HG02571 (cell line): ENCODE measurements at regions not wholly inside any gene's neighbourhood (a gene's known extent, or its start where the extent isn't known, plus 50 kb on each side); places are given as distances from the start of the nearest gene placed in this dataset.
"Not testable (repeated sequence)": the region's sequence is repeated elsewhere in the genome, so short reads cannot be mapped to it uniquely, and the experiment has no call there.

Source experiments
- ATAC-seq: cut with Tn5 transposase; IDR thresholded peaks from one replicate; pipeline ENCODE4 v1.9.1; 2021; ENCODE audit warnings: mild to moderate bottlenecking, moderate library complexity; ENCODE audit not compliant: unreplicated experiment

GRCh38 chr1:83406693-83407371 lies 592.1 kb downstream of the TTLL7 start:
- not testable (repeated sequence) for ATAC-seq

- peak; percentile 53 for ATAC-seq
Observed at GRCh38 chr1:83405789-83406188, 593.1 kb downstream of the TTLL7 start.

- not testable (repeated sequence) for ATAC-seq
Observed at GRCh38 chr1:83403500-83403899, 595.4 kb downstream of the TTLL7 start.

GRCh38 chr1:83401146-83401545 lies 597.8 kb downstream of the TTLL7 start:
- ATAC-seq = not testable (repeated sequence)

- ATAC-seq = not testable (repeated sequence)
Observed at GRCh38 chr1:83400173-83400572, 598.8 kb downstream of the TTLL7 start.

GRCh38 chr1:83398125-83398524 lies 600.8 kb downstream of the TTLL7 start:
- not testable (repeated sequence) for ATAC-seq

- not testable (repeated sequence) for ATAC-seq
Observed at GRCh38 chr1:83395130-83395529, 603.8 kb downstream of the TTLL7 start.

- not testable (repeated sequence) for ATAC-seq
Observed at GRCh38 chr1:83386946-83387345, 612.0 kb downstream of the TTLL7 start.

- ATAC-seq = not testable (repeated sequence)
Observed at GRCh38 chr1:83383107-83383506, 615.8 kb downstream of the TTLL7 start.

GRCh38 chr1:83373018-83373417 lies 625.9 kb downstream of the TTLL7 start:
- not testable (repeated sequence) for ATAC-seq

- ATAC-seq = not testable (repeated sequence)
Observed at GRCh38 chr1:83369853-83370252, 629.1 kb downstream of the TTLL7 start.

- not testable (repeated sequence) for ATAC-seq
Observed at GRCh38 chr1:83365320-83365719, 633.6 kb downstream of the TTLL7 start.

GRCh38 chr1:83345375-83345774 lies 653.6 kb downstream of the TTLL7 start:
- not testable (repeated sequence) for ATAC-seq

- not testable (repeated sequence) for ATAC-seq
Observed at GRCh38 chr1:83343767-83344166, 655.2 kb downstream of the TTLL7 start.

GRCh38 chr1:83342995-83343394 lies 655.9 kb downstream of the TTLL7 start:
- not testable (repeated sequence) for ATAC-seq

- not testable (repeated sequence) for ATAC-seq
Observed at GRCh38 chr1:83332308-83332707, 666.6 kb downstream of the TTLL7 start.

GRCh38 chr1:83318366-83318765 lies 680.6 kb downstream of the TTLL7 start:
- no peak for ATAC-seq

- not testable (repeated sequence) for ATAC-seq
Observed at GRCh38 chr1:83315446-83315845, 683.5 kb downstream of the TTLL7 start.

- ATAC-seq = not testable (repeated sequence)
Observed at GRCh38 chr1:83310161-83310560, 688.8 kb downstream of the TTLL7 start.

- not testable (repeated sequence) for ATAC-seq
Observed at GRCh38 chr1:83309035-83309434, 689.9 kb downstream of the TTLL7 start.

- ATAC-seq = not testable (repeated sequence)
Observed at GRCh38 chr1:83306811-83307210, 692.1 kb downstream of the TTLL7 start.

- not testable (repeated sequence) for ATAC-seq
Observed at GRCh38 chr1:83295594-83295993, 703.3 kb downstream of the TTLL7 start.

- not testable (repeated sequence) for ATAC-seq
Observed at GRCh38 chr1:83287391-83287790, 711.5 kb downstream of the TTLL7 start.
